ENCODE measurements at regions not wholly inside any gene's neighbourhood (a gene's known extent, or its start where the extent isn't known, plus 50 kb on each side); places are given as distances from the start of the nearest gene placed in this dataset.
A peak's percentile ranks its signal among the peaks of the same experiment; 100 is the strongest.

DNA sequence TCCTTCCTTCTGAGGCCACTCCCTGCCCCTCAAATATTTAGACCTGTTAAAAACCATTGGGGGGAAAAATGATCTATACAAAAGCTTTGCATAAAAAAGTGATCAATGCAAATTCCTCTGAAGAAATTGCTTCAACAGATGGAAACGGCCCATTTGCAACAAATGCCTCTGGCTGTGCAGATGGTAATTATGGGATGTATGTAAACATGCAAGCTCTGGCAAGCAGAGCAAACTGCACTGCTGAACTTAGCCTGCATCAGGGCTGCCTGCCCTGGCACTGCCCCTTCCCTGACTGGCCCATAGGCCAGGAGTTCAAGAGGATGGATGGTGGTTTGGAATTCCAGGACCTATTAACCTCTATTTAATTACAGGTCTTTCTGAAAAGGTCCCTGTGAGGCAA lies 388.7 kb downstream of the MIAT start:
- no peak overlapping the region for H3K27ac ChIP-seq (ENCODE audit: control insufficient read depth, insufficient read depth, low read length)
- H3K36me3 ChIP-seq (ENCODE audit: control insufficient read depth in 2 of 2, extremely low read depth in 1 of 2, insufficient read depth in 2 of 2, low read length in 2 of 2) = no peaks in the 10 kb centered on the region
- no peaks in the 10 kb centered on the region for H3K79me2 ChIP-seq (ENCODE audit: control insufficient read depth, insufficient read depth, low read length)
- H3K4me3 ChIP-seq (ENCODE audit: control insufficient read depth in 2 of 3, extremely low read depth in 1 of 3, insufficient read depth in 2 of 3, low read depth in 1 of 3, low read length in 3 of 3) = no peak overlapping the region
- no peak for TF ChIP-seq EZH2 (IDR thresholded peaks at IDR 0.05; ENCODE audit: low read length)
- TF ChIP-seq, protein P1, sequence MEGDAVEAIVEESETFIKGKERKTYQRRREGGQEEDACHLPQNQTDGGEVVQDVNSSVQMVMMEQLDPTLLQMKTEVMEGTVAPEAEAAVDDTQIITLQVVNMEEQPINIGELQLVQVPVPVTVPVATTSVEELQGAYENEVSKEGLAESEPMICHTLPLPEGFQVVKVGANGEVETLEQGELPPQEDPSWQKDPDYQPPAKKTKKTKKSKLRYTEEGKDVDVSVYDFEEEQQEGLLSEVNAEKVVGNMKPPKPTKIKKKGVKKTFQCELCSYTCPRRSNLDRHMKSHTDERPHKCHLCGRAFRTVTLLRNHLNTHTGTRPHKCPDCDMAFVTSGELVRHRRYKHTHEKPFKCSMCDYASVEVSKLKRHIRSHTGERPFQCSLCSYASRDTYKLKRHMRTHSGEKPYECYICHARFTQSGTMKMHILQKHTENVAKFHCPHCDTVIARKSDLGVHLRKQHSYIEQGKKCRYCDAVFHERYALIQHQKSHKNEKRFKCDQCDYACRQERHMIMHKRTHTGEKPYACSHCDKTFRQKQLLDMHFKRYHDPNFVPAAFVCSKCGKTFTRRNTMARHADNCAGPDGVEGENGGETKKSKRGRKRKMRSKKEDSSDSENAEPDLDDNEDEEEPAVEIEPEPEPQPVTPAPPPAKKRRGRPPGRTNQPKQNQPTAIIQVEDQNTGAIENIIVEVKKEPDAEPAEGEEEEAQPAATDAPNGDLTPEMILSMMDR (optimal IDR thresholded peaks at IDR 0.05 in 1 of 3, IDR thresholded peaks at IDR 0.05 in 1 of 3, conservative IDR thresholded peaks at IDR 0.05 in 1 of 3; ENCODE audit: extremely low read depth in 1 of 3, insufficient read depth in 2 of 3, low read length in 3 of 3) = no peak
- H3K9ac ChIP-seq (ENCODE audit: control insufficient read depth, extremely low read depth, insufficient read depth, low read length) = no peak overlapping the region
- no peak overlapping the region for H2AFZ ChIP-seq (ENCODE audit: control insufficient read depth, low read length)
- DNase-seq (ENCODE audit: low read depth, low spot score) = no peak
- FAIRE-seq = no peak
- no peaks in the 10 kb centered on the region for H4K20me1 ChIP-seq (ENCODE audit: control insufficient read depth, extremely low read depth, insufficient read depth, low read length)
- peaks cover 3% of the 10 kb centered on the region for H3K9me1 ChIP-seq (ENCODE audit: control insufficient read depth, extremely low read depth, insufficient read depth, low read length)
- dilution Hi-C loops (cut with MboI; ENCODE audit: extremely low pct_ligation_motif_present, low sequenced_read_pairs) = no loop called here
- H3K4me1 ChIP-seq (ENCODE audit: control insufficient read depth, extremely low read depth, insufficient read depth, low read length) = peaks cover 24% of the 10 kb centered on the region
- no peaks in the 10 kb centered on the region for H3K27me3 ChIP-seq (ENCODE audit: control insufficient read depth, extremely low read depth, insufficient read depth, low read length)
- H3K9me3 ChIP-seq (ENCODE audit: control insufficient read depth, low read depth, low read length) = no peaks in the 10 kb centered on the region
- H3K4me2 ChIP-seq (ENCODE audit: control insufficient read depth, extremely low read depth, insufficient read depth, low read depth, low read length) = peak overlapping the region; percentile 50

DNA sequence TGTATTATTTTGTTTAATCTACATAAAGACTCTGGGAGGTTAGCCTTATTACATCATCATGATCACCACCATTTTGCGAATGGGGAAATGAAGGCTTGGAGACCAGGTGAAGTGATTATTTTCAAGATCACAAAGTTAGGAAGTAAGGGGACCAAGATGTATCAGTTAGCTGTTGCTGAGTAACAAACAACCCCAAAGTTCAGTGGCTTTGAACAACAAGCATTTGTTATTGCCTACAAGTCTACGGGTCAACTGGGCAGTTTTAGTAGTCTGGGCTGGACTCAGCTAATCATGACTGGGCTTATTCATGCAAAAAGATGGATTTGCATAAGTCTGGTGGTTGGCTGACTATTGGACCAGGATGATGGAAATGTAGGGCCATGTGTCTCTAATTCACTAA lies 389.2 kb downstream of the MIAT start:
- Histone ChIP-seq H3K36me3 (ENCODE audit: control insufficient read depth in 2 of 2, extremely low read depth in 1 of 2, insufficient read depth in 2 of 2, low read length in 2 of 2) (no peaks in the 10 kb centered on the region), H3K4me2 (ENCODE audit: control insufficient read depth, extremely low read depth, insufficient read depth, low read depth, low read length) (no peak overlapping the region), H3K27me3 (ENCODE audit: control insufficient read depth, extremely low read depth, insufficient read depth, low read length) (no peaks in the 10 kb centered on the region), H3K27ac (ENCODE audit: control insufficient read depth, insufficient read depth, low read length) (no peak overlapping the region), H3K79me2 (ENCODE audit: control insufficient read depth, insufficient read depth, low read length) (no peaks in the 10 kb centered on the region), H3K9ac (ENCODE audit: control insufficient read depth, extremely low read depth, insufficient read depth, low read length) (no peak overlapping the region), H3K4me1 (ENCODE audit: control insufficient read depth, extremely low read depth, insufficient read depth, low read length) (peaks cover 24% of the 10 kb centered on the region), H3K4me3 (ENCODE audit: control insufficient read depth in 2 of 3, extremely low read depth in 1 of 3, insufficient read depth in 2 of 3, low read depth in 1 of 3, low read length in 3 of 3) (no peak overlapping the region), H4K20me1 (ENCODE audit: control insufficient read depth, extremely low read depth, insufficient read depth, low read length) (no peaks in the 10 kb centered on the region), H2AFZ (ENCODE audit: control insufficient read depth, low read length) (no peak overlapping the region), H3K9me3 (ENCODE audit: control insufficient read depth, low read depth, low read length) (no peaks in the 10 kb centered on the region), H3K9me1 (ENCODE audit: control insufficient read depth, extremely low read depth, insufficient read depth, low read length) (peaks cover 1% of the 10 kb centered on the region)
- TF ChIP-seq, protein P1 (optimal IDR thresholded peaks at IDR 0.05 in 1 of 3, IDR thresholded peaks at IDR 0.05 in 1 of 3, conservative IDR thresholded peaks at IDR 0.05 in 1 of 3; ENCODE audit: extremely low read depth in 1 of 3, insufficient read depth in 2 of 3, low read length in 3 of 3) = no peak
- no peak for TF ChIP-seq EZH2 (IDR thresholded peaks at IDR 0.05; ENCODE audit: low read length)
- no peak for DNase-seq (ENCODE audit: low read depth, low spot score)
- dilution Hi-C loops (cut with MboI; ENCODE audit: extremely low pct_ligation_motif_present, low sequenced_read_pairs) = no loop called here
- no peak for FAIRE-seq

All from keratinocyte (primary cell).